SHP77 treated with DMSO at 0.1 percent for 48 hours (cell line): ENCODE measurements at regions not wholly inside any gene's neighbourhood (a gene's known extent, or its start where the extent isn't known, plus 50 kb on each side); places are given as distances from the start of the nearest gene placed in this dataset.

Experiments
- DNase-seq: peaks from one replicate; lab custom pipeline; 2025; lab: John Stamatoyannopoulos, UW

DNA sequence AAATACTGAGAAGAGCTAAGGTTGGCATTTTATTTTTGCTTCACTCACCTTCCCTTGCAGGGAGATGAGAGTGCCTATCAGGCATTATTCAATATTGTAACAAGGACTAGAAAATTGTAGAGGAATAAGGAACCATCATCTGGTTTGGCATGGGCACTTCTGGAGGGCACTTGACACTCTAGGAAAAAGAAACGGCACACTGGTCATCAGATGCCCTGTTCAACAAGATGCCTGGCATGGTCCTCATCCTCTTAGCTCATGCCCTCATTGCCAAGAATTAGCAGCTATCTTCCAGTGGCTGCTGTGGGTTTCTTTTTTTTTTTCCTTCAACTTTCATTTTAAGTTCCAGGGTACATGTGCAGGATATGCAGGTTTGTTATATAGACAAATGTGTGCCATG, 95.1 kb upstream of the ESRRG start:
- no peak for DNase-seq

DNA sequence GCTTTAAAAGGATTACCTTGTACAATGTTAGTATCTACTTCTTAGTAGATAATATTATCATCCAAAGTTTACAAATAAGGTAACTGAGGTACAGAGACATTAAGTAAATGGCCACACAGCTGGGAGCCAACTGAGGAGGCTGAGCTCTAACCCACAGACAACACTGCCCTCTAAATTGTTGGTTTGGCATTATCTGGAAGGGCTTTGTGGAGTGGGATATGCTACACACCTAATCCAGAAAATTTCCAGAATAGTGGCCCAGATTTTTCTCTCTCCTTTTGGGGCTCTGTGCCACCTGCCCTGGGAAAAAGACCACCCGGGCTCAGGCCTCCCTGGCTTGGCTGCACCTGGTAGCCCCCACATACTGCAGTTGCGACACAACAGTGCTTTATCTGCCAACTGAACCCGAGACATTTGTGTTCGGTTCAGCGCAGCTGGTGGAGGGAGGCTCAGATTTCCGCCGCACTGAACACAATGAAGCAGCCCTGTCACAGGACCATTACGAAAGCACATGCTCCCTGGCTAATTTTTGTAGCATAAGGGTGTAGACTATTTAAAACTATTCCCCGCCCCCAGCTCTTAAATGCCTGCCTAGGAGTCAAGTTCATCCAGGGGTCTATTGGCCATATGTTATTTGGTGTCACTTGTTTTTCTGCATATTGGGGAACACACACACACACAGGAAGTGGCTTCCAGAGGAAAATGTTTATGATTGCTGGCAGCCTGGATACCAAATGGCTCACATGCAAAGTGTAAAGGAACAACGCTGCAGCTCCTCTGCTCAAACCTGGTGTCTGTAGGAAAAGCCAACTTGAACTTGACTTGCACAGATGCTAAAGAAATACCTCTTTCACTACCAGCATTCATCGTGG, 92.3 kb upstream of the ESRRG start:
- DNase-seq, result peak; percentile 68

DNA sequence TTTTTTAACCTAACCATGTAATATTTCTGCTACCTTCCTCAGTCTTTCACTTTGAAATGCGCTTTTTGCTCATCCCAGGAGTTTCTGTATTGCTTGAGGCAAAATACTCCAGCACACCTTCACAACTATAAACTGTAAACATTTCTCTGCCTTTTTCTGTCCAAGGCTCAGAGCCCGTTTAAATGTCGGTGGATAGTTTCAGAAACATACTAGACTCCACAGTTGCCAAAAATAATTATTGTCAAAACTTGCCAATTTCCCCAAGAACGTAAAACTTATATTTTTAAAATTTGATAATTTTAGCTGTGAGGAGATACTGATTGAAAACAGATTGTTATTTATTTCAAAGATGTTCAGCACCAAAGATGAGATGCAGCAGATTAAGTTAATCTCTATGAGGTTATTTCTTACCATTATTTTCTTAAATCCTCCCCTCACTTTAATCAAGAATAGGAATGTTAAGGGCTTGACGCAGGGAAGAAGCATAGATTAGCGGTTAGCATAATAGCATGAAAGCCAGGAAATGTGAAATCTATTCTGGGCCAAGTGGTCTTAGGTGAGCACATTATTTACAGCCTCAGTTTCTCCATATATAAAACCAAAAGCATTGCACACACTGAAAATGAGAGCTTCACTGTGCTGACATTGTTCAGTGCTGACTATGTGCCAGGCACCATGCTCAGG, 91.5 kb upstream of the ESRRG start:
- DNase-seq, result no peak

DNA sequence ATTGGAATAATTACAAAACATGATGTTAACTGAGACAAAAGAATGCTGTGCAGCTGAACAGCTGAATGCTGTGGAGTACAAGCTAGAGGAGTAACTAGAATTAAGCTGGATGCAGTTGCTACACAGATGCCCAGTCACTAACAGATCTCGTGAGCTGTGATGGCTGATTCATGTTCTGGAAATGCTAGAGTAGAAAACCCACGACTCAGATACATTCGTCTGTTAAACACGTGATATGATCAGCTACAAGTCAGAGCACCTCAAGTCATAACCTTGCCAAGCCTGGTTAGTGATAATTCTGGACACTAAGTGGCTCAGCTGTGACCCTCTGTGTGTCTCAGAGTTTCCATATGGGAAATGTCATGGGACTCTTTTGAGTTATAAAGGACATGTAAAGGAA, 89.7 kb upstream of the ESRRG start:
- no peak for DNase-seq

DNA sequence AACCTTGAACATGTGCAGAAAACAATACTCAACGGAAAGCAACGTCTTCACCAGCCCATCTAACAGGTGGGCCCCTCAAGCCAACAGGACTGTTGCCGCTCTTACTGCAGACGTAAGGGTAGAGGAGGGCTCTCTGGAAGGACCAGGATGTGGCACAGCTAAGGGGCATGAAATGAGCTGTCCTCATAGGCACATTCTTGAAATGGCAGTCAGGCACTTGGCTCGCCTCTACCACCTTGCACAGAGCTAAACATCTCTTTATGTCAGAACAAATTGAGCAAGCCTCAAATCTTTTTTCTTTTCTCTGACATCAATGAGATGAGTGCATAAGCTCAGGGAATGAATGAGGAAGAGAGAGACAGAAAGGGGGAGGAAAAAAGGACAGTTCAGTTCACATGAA, 86.4 kb upstream of the ESRRG start:
- no peak for DNase-seq

DNA sequence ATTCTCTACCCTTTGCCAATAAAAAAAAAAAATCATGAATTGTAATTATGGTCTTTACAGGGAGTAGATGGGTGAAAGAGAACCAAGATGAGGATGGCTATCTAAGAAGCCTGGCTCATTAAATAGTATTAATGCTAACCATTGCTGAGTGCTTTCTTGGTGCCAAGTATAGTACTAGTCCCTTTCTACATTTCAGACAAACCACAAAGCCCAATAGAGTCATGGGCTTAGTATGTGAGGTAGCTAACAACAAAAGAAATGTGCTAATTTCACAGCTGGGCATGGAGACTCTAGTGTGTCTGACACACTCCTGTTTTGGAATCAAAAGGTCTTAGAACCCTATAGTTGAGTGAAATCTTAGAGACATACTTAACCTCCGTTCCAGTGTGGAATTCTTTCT, 84.5 kb upstream of the ESRRG start:
- no peak for DNase-seq

DNA sequence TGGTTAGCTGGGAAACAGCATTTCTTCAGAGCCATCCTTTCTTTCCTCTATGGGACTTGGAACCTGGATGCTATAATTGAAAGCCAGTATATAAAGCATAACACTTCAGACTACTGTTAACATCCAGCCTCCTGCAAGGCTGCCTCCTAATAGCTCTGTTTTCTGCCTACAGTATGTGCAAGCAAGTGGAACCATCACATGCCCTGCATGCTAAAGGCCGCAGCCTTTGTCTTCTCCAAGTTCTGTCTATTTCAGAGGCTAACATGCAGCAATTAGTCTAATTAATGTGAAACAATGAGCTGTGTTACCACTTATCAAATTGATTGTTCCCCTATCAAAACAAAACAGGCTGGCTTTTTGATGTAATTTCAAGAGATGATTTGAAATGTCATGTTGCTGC, 82.7 kb upstream of the ESRRG start:
- DNase-seq, result no peak

DNA sequence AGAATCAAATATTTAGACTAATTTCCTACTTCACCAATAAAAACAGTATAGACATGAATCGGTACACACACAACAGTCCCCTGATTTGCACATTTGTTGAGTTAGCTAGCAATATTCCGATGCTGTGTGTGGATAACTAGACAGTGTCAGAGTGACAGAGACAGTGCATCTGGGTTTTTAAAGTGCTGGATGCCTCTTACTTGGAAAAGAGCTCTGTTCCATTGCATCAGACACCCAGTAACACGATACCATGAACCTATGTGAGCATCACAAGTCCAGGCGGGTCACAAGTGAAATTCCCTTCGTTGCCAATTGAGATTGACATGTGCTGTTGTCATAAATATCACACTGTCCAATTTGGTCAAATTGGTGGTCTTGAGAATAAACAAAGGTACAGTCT, 82.0 kb upstream of the ESRRG start:
- DNase-seq, result peak; percentile 35

DNA sequence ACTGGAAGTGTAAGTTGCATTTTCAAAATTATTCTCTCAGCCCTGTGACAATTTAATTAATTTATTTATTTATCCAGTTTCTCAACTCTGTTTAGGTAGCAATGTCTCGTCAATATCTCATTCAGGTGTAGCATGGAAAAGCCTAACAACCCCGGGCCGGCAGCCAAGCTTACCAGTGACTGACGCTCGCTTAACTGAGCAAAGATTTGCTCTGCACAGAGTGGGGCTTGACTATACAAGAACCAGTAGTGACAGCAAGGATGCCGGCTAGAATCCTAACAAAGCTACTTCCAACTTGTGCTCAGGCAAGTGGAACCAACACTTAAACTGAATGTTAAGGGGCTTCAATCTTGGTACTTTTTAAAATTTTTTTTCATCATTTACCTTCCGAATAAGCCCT, 80.9 kb upstream of the ESRRG start:
- DNase-seq, result no peak

DNA sequence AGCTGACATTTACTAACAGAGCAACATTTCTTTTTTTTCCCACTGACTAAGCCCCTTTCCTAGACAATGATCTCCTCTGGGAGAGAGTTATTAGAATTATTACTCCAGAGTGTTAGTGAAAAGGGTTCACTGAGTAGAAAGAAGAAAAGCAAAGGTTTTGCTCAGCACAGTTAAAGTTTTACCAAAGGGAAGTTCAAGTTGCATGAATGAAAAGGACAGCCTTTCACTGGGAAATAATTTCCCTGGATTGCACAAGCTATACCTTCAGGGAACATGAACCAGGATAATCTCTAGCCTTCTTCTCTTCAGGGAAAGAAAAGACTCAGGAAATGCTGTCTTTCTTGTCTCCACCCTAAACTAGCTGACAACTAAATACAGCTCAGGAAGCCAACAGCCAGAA, 71.4 kb upstream of the ESRRG start:
- no peak for DNase-seq

DNA sequence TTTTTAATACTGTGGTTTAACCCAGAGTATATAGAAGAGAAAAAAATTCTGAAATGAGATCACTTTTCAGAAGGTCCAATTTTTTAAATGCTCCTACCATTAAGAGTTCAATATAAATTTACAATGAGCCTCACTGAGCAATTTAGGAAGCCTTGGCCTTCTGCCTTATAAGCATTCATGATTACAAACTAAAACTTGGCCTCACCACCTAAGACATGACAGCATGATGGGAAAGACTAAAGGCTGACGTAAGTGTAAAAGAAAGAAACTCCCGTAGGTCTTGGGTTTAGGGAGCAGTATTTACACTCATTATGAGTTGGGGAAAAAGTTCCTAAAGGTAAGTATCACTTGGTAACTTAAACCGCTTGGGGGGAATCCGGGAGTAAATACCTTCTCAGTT, 70.7 kb upstream of the ESRRG start:
- DNase-seq, result no peak

DNA sequence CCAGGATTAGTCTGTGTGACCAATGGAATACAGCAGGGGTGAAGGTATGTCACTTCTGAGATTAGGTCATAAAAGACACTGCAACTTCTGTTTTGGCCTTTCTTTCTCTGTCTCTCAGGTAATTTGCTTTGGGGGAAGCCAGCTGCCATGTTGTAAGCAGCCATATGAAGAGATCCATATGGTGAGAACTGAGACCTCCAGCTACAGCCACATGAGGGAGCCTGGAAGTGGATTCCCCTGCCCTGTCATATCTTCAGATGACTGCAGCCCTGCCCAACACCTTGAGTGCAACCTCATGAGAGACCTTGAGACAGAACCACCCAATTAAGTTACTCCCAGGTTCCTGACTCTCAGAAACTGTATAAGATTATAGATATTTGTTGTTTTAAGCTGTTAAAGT, 70.1 kb upstream of the ESRRG start:
- DNase-seq, result no peak

DNA sequence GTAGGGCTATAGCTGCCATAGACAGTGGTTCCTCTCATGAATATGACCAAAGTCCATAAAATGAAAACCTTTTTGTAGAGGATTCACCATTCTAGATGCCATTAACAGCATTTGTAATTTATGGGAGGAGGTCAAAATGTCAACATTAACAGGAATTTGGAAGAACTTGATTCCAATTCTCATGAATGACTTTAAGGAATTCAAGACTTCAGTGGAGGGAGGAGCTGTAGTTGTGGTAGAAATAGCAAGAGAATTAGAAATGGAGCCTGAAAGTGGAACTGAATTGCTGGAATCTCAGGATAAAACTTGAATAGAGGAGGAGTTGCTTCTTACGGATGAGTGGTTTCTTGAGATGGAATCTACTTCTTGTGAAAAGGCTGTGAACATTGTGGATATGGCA, 65.4 kb upstream of the ESRRG start:
- DNase-seq, result no peak

DNA sequence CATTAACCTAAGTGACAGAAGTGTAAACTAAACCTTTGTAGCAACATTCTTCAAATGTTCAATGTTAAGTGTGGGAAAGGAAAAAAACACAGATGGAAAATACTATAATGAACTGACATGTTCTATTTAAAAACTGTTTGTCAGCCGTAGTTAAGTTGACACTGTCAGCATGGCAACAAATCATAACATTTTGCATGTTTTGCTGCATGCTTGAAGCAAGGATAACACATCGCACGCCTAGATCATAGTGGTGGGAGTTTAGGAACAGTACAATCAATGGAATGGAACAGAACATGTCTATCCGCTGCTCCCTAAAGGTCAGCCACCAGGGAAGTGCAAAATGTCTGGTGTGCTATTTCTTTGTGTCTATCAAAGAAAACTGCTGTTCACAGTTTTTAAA, 62.5 kb upstream of the ESRRG start:
- no peak for DNase-seq

DNA sequence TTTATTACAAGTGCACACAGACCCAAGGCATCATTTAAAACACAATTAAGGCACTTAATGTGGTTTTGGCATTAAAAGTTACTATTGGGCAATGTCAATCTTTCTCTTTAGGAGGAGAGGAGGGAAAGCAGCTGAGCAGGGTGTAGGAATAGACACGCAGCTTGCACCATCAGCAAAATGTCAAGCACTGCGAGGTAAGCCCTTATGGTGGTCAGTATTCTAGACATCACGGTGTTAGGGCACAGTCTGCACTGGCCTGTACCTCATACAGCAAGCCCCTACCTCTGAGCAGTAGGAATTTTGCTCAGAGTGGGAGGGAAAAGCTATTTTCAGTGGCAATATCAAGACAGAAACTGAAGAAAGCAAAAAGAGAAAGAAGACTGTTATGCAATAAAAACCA, 62.0 kb upstream of the ESRRG start:
- DNase-seq, result no peak

DNA sequence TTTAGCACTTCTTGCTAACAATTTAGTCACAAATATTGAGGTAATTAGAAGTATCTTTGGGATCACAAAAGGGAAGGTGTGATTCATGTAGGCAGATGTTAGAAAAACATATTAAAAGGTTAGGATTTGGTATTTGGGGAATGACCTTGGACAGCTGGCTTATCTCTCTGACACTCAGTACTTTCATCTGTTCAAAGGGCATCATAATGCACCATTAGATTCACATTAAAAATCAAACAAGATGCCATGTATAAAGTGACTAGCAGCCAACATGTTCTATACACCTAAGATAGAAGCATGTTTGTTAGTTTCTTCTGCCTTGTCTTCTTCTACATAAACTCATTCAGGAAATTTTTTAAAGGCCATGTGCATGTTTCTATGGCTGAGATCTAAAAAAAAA, 56.5 kb upstream of the ESRRG start:
- no peak for DNase-seq

DNA sequence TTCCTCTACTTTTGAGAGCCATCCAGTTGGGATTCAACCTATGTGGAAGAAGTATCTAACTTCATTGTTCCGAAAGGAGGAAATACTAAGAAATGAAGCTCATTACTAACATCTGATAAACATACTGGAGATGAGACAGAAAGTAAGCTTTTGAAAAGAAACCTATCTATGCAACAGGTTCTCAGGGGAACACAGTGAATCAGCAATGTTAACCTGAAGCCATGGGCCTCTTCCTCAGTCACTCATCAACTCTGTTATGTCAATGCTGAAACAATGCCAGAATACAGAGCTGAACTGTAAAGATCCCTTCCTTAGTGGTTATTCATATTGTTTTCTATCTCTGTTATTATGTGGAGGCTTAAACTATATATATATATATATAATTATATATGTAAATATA, 55.5 kb upstream of the ESRRG start:
- no peak for DNase-seq

DNA sequence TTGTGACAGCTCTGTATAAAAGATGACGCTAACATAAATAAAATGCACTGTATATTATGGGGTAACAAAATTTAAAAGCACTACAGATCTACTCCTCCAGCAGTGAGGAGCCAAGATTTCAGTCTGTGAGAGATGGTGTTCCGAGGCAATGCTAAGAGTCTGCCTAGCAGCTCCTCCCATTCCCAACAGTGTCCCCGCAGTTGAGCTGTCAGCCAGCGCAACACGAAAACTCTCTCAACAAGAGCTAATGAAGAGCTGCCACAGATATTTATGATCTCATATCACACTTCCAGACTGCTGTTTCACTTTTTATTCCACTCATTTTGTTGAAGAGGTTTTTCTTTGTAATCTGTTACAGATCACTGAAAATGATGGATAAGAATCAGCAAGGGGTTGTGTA, 53.9 kb upstream of the ESRRG start:
- no peak for DNase-seq
